GM23338 (cell line): ENCODE measurements at regions not wholly inside any gene's neighbourhood (a gene's known extent, or its start where the extent isn't known, plus 50 kb on each side); places are given as distances from the start of the nearest gene placed in this dataset.

Experiments
- ATAC-seq: fragments of 200-7000 bp; cut with Tn5 transposase; 3 replicates; pipeline ENCODE4 v1.9.1; 2020
- DNase-seq: peaks from one replicate; pipeline ENCODE4 v3.0.0-alpha.2; 2015; ENCODE audit warnings: low spot score
- H2AFZ ChIP-seq: fragments of 200-600 bp; sonication (generic); 2 replicates; pipeline ENCODE4 v1.8.0; 2016; ENCODE audit warnings: antibody characterized with exemption, mild to moderate bottlenecking, moderate library complexity
- H3F3A ChIP-seq: fragments of 200-600 bp; sonication (generic); replicated peaks from 2 replicates; pipeline ENCODE4 v1.8.0; 2017; ENCODE audit warnings: antibody characterized with exemption, mixed run types, low read depth
- H3K27ac ChIP-seq: fragments of 200-600 bp; sonication (generic); 2 replicates; pipeline ENCODE4 v1.6.1; 2016; ENCODE audit warnings: low read depth
- H3K27me3 ChIP-seq: fragments of 200-600 bp; sonication (generic); 2 replicates; pipeline ENCODE4 v1.8.0; 2016; ENCODE audit warnings: mild to moderate bottlenecking, mixed run types, moderate library complexity; ENCODE audit not compliant: insufficient read depth
- H3K36me3 ChIP-seq: fragments of 200-600 bp; sonication (generic); 2 replicates; pipeline ENCODE4 v1.8.0; 2016; ENCODE audit warnings: mild to moderate bottlenecking; ENCODE audit not compliant: insufficient read depth
- H3K4me1 ChIP-seq: fragments of 200-600 bp; sonication (generic); 2 replicates; pipeline ENCODE4 v1.8.0; 2016; ENCODE audit warnings: mild to moderate bottlenecking, moderate library complexity; ENCODE audit not compliant: insufficient read depth
- H3K4me2 ChIP-seq: fragments of 200-600 bp; sonication (generic); 2 replicates; pipeline ENCODE4 v1.7.1; 2017; ENCODE audit warnings: mixed run types
- H3K4me3 ChIP-seq: fragments of 200-600 bp; sonication (generic); 2 replicates; pipeline ENCODE4 v1.6.1; 2016; ENCODE audit warnings: mixed run types
- H3K79me2 ChIP-seq: fragments of 200-600 bp; sonication (generic); replicated peaks from 2 replicates; pipeline ENCODE4 v1.8.0; 2017; ENCODE audit warnings: mild to moderate bottlenecking; ENCODE audit not compliant: insufficient read depth
- H3K9me2 ChIP-seq: fragments of 200-600 bp; sonication (generic); 2 replicates; pipeline ENCODE4 v1.8.0; 2017; ENCODE audit not compliant: insufficient read depth
- H4K20me1 ChIP-seq: fragments of 200-600 bp; sonication (generic); replicated peaks from 2 replicates; pipeline ENCODE4 v1.8.0; 2017; ENCODE audit warnings: mild to moderate bottlenecking; ENCODE audit not compliant: insufficient read depth
- H3K27ac Mint-ChIP-seq: 2 replicates; pipeline ENCODE4 v1.8.0; 2020; ENCODE audit warnings: inconsistent platforms, mild to moderate bottlenecking, moderate library complexity, mixed read lengths
- H3K27me3 Mint-ChIP-seq: 3 replicates; pipeline ENCODE4 v1.8.0; 2022; ENCODE audit warnings: low read depth, mild to moderate bottlenecking, moderate library complexity, mixed read lengths, inconsistent platforms; ENCODE audit not compliant: insufficient read depth, poor library complexity
- H3K36me3 Mint-ChIP-seq: 3 replicates; pipeline ENCODE4 v1.8.0; 2021; ENCODE audit warnings: low read depth, mild to moderate bottlenecking, inconsistent platforms, moderate library complexity, mixed read lengths
- H3K4me1 Mint-ChIP-seq: 3 replicates; pipeline ENCODE4 v1.8.0; 2020; ENCODE audit warnings: mild to moderate bottlenecking, inconsistent platforms, mixed read lengths
- H3K4me3 Mint-ChIP-seq: 3 replicates; pipeline ENCODE4 v1.8.0; 2021; ENCODE audit warnings: moderate library complexity, mild to moderate bottlenecking, inconsistent platforms, mixed read lengths
- H3K9me3 Mint-ChIP-seq: 3 replicates; pipeline ENCODE4 v1.8.0; 2020; ENCODE audit warnings: moderate library complexity, mild to moderate bottlenecking, inconsistent platforms, mixed read lengths
- CREB1 ChIP-seq: fragments of 250-450 bp; sonication (Bioruptor Pico); IDR thresholded peaks from 2 replicates; pipeline ENCODE4 v1.5.0; 2020; ENCODE audit warnings: low read depth, mild to moderate bottlenecking, moderate library complexity
- CTCF ChIP-seq, 2 experiments: fragments of 200-600 bp in 1 of 2; sonication (generic) in 1 of 2; conservative IDR thresholded peaks; 2 replicates each; pipeline versions ENCODE4 v1.5.1 to v1.6.1; 2016 to 2017; ENCODE audit warnings: antibody characterized with exemption in 2 of 2, low read depth in 2 of 2, mild to moderate bottlenecking in 2 of 2, moderate library complexity in 1 of 2
- ETS1 ChIP-seq: IDR thresholded peaks from 2 replicates; pipeline ENCODE4 v1.6.1; 2016; ENCODE audit warnings: antibody characterized with exemption
- EZH2 ChIP-seq: fragments of 200-600 bp; sonication (generic); IDR thresholded peaks from one replicate; pipeline ENCODE4 v1.8.0; 2017; ENCODE audit warnings: antibody characterized with exemption, mild to moderate bottlenecking, low read depth; ENCODE audit not compliant: unreplicated experiment
- EZH2phosphoT487 ChIP-seq: fragments of 200-600 bp; sonication (generic); IDR thresholded peaks from one replicate; pipeline ENCODE4 v1.8.1; 2018; ENCODE audit warnings: antibody characterized with exemption; ENCODE audit not compliant: unreplicated experiment
- POLR2AphosphoS5 ChIP-seq: IDR thresholded peaks from 2 replicates; pipeline ENCODE4 v1.6.1; 2016; ENCODE audit warnings: antibody characterized with exemption, low read depth
- ZNF462 ChIP-seq: fragments of 250-450 bp; sonication (Bioruptor Pico); IDR thresholded peaks from 2 replicates; pipeline ENCODE4 v1.5.0; 2020; ENCODE audit warnings: mild to moderate bottlenecking, moderate library complexity

GRCh38 chr11:21921151-21921550 lies 271.7 kb upstream of the ANO5 start:
- Histone ChIP-seq H3K9me2 (no peaks in the 10 kb centered on the region), H3K4me2 (no peak overlapping the region), H4K20me1 (no peaks in the 10 kb centered on the region), H3K79me2 (no peaks in the 10 kb centered on the region), H3K4me1 (no peaks in the 10 kb centered on the region), H3K27me3 (no peaks in the 10 kb centered on the region), H3F3A (no peaks in the 10 kb centered on the region), H3K36me3 (no peaks in the 10 kb centered on the region), H2AFZ (no peak overlapping the region), H3K4me3 (no peak overlapping the region), H3K27ac (no peak overlapping the region)
- H3K36me3 Mint-ChIP-seq, result no peaks in the 10 kb centered on the region
- no peak overlapping the region for H3K4me3 Mint-ChIP-seq
- TF ChIP-seq CTCF (conservative IDR thresholded peaks at IDR 0.05; ENCODE audit: low read depth in 2 of 2) (no peak), EZH2 (no peak), ZNF462 (no peak), POLR2AphosphoS5 (no peak), EZH2phosphoT487 (no peak), ETS1 (no peak), CREB1 (CRISPR knock-in tag) (no peak)
- ATAC-seq (no peak), DNase-seq (no peak)
- H3K4me1 Mint-ChIP-seq, result 0 out of 3 replicates have a peak, but pooled peaks cover 3% of the 10 kb centered on the region
- no peak overlapping the region for H3K27ac Mint-ChIP-seq
- H3K27me3 Mint-ChIP-seq, result no peaks in the 10 kb centered on the region
- peaks cover 1% of the 10 kb centered on the region; the same call in 1 of the 3 replicates for H3K9me3 Mint-ChIP-seq
